ENCODE measurements at regions not wholly inside any gene's neighbourhood (a gene's known extent, or its start where the extent isn't known, plus 50 kb on each side); places are given as distances from the start of the nearest gene placed in this dataset.

GRCh38 chr13:81795710-81796109 lies 1454.8 kb upstream of the SPRY2 start (continued):
- no peak for TF ChIP-seq MAX (IDR thresholded peaks at IDR 0.05)

- H3K9me3 ChIP-seq (ENCODE audit: control insufficient read depth in 4 of 4, low read length in 3 of 4), result no peaks in the 10 kb centered on the region
- no peaks in the 10 kb centered on the region for H3K4me1 ChIP-seq (ENCODE audit: control insufficient read depth in 4 of 4, insufficient read depth in 4 of 4, low read length in 3 of 4)
- H3K9ac ChIP-seq (ENCODE audit: low read depth in 1 of 2, low read length in 2 of 2), result no peak overlapping the region
- H3K4me3 ChIP-seq (ENCODE audit: low read depth in 1 of 3, low read length in 3 of 3), result no peak overlapping the region
- no peaks in the 10 kb centered on the region for H3K36me3 ChIP-seq (ENCODE audit: control insufficient read depth in 4 of 4, insufficient read depth in 3 of 4, low read depth in 1 of 4, low read length in 3 of 4)
- DNase-seq (ENCODE audit: low spot score), result no peak
- H3K27ac ChIP-seq (ENCODE audit: low read depth in 1 of 2, low read length in 2 of 2), result no peak overlapping the region
- TF ChIP-seq TAF1 (conservative IDR thresholded peaks at IDR 0.05), result no peak
- no peak for TF ChIP-seq SP1 (IDR thresholded peaks at IDR 0.05)
- no peak for TF ChIP-seq EGR1 (IDR thresholded peaks at IDR 0.05; ENCODE audit: low read depth in 2 of 2)
- no peak for TF ChIP-seq CTCF (IDR thresholded peaks at IDR 0.05; ENCODE audit: low read depth, low read length, missing input control)
- TF ChIP-seq HNF4A (conservative IDR thresholded peaks at IDR 0.05), result no peak
- no peak for TF ChIP-seq JUND (IDR thresholded peaks at IDR 0.05)
- no peak for TF ChIP-seq HNF4G (IDR thresholded peaks at IDR 0.05)
- no peak for TF ChIP-seq REST (IDR thresholded peaks at IDR 0.05)
- no peak for TF ChIP-seq GABPA (IDR thresholded peaks at IDR 0.05 in 1 of 2, conservative IDR thresholded peaks at IDR 0.05 in 1 of 2)
- no peak for TF ChIP-seq ZBTB33 (IDR thresholded peaks at IDR 0.05)
- TF ChIP-seq YY1 (IDR thresholded peaks at IDR 0.05), result no peak
- TF ChIP-seq MAX (IDR thresholded peaks at IDR 0.05), result no peak
- no peak for TF ChIP-seq NR2F2 (IDR thresholded peaks at IDR 0.05)
- no peak for TF ChIP-seq RAD21 (IDR thresholded peaks at IDR 0.05)
- no peak for TF ChIP-seq RXRA (IDR thresholded peaks at IDR 0.05)
- TF ChIP-seq FOXA2 (IDR thresholded peaks at IDR 0.05), result no peak
- no peak for TF ChIP-seq ATF3 (IDR thresholded peaks at IDR 0.05)
- TF ChIP-seq FOXA1 (IDR thresholded peaks at IDR 0.05), result no peak
- 44% methylated on average over 1 of the region's 1 CpG for WGBS
- H3K27me3 ChIP-seq (ENCODE audit: control insufficient read depth in 4 of 4, insufficient read depth in 4 of 4, low read length in 3 of 4), result no peaks in the 10 kb centered on the region
These were observed 1450.7 kb upstream of the SPRY2 start for GRCh38 chr13:81791641-81792040.
